Activated T-helper 17 cell treated with anti-CD3 and anti-CD28 coated beads, Interleukin-2, amount 50 U/mL, for 72 hours (primary cell): ENCODE measurements at regions not wholly inside any gene's neighbourhood (a gene's known extent, or its start where the extent isn't known, plus 50 kb on each side); places are given as distances from the start of the nearest gene placed in this dataset.

ENCODE experiments used
- ATAC-seq: fragments of 150-1000 bp; cut with Tn5 transposase; replicated peaks from 2 replicates; pipeline ENCODE4 v1.10.0; 2021; ENCODE audit warnings: mild to moderate bottlenecking, moderate library complexity
- H3K27ac Mint-ChIP-seq: one replicate; pipeline ENCODE4 v1.8.0; 2022; ENCODE audit warnings: mixed read lengths
- H3K27me3 Mint-ChIP-seq: one replicate; pipeline ENCODE4 v1.8.0; 2022; ENCODE audit warnings: mixed read lengths
- H3K36me3 Mint-ChIP-seq: one replicate; pipeline ENCODE4 v1.8.0; 2022; ENCODE audit warnings: low read depth, mild to moderate bottlenecking, mixed read lengths
- H3K4me1 Mint-ChIP-seq: one replicate; pipeline ENCODE4 v1.8.0; 2022; ENCODE audit warnings: mixed read lengths
- H3K4me3 Mint-ChIP-seq: one replicate; pipeline ENCODE4 v1.8.0; 2022; ENCODE audit warnings: mild to moderate bottlenecking, mixed read lengths
- H3K9me3 Mint-ChIP-seq: one replicate; pipeline ENCODE4 v1.8.0; 2022; ENCODE audit warnings: mixed read lengths

DNA sequence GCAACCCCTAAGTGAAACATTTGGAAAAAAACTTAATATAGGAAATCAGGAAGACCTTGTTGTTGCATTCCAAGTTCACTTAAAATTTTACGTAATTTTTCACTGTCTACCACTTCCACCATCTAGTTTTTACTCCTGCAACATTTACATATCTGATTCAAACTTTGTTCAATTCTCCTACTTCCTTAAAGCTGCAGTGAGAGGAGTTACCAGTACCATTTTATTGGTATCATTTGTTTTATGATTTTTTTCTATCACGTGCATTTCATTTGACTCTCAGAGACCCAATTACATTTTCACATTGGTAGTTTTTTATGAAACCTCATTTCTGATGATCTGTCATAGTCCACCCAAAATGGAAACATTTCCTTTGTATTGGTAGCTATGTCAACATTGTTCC, 284.9 kb upstream of the MDFIC2 start:
- no peak overlapping the region for H3K4me3 Mint-ChIP-seq
- H3K36me3 Mint-ChIP-seq, result no peaks in the 10 kb centered on the region
- no peaks in the 10 kb centered on the region for H3K4me1 Mint-ChIP-seq
- H3K9me3 Mint-ChIP-seq, result no peaks in the 10 kb centered on the region
- no peak overlapping the region for H3K27ac Mint-ChIP-seq
- no peak for ATAC-seq
- peaks cover 31% of the 10 kb centered on the region for H3K27me3 Mint-ChIP-seq

- Mint-ChIP-seq H3K4me3 (no peak overlapping the region), H3K27me3 (peaks cover 16% of the 10 kb centered on the region), H3K4me1 (no peaks in the 10 kb centered on the region), H3K9me3 (no peaks in the 10 kb centered on the region), H3K36me3 (no peaks in the 10 kb centered on the region), H3K27ac (no peak overlapping the region)
- ATAC-seq, result no peak
These were observed 271.2 kb upstream of the MDFIC2 start for GRCh38 chr3:70583682-70584081.

GRCh38 chr3:70582803-70583202, 270.4 kb upstream of the MDFIC2 start:
- no peaks in the 10 kb centered on the region for H3K9me3 Mint-ChIP-seq
- H3K27me3 Mint-ChIP-seq, result peaks cover 23% of the 10 kb centered on the region
- no peaks in the 10 kb centered on the region for H3K36me3 Mint-ChIP-seq
- H3K27ac Mint-ChIP-seq, result no peak overlapping the region
- H3K4me3 Mint-ChIP-seq, result no peak overlapping the region
- no peaks in the 10 kb centered on the region for H3K4me1 Mint-ChIP-seq
- no peak for ATAC-seq

- H3K27ac Mint-ChIP-seq, result no peak overlapping the region
These were observed 267.6 kb upstream of the MDFIC2 start for GRCh38 chr3:70580021-70580420.

DNA sequence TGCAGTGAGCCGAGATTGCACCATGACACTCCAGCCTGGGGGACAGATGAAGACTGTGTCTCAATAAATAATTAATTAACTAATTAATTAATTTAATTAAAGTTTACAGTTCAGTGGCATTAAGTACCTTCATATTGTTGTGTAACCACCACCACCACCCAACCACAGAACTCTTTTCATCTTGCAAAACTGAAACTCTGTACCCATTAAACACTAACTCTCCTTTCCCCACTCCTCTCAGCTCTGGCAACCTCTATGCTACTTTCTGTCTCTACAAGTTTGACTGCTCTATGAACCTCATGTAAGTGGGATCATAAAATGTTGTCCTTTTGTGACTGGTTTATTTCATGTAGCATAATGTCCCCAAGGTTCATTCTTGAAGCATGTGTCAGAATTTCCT, 259.3 kb upstream of the MDFIC2 start:
- Mint-ChIP-seq H3K9me3 (no peaks in the 10 kb centered on the region), H3K27me3 (peaks cover 27% of the 10 kb centered on the region), H3K4me1 (no peaks in the 10 kb centered on the region), H3K4me3 (no peak overlapping the region), H3K36me3 (no peaks in the 10 kb centered on the region), H3K27ac (no peak overlapping the region)
- no peak for ATAC-seq

More at GRCh38 chr3:70580021-70580420, 267.6 kb upstream of the MDFIC2 start:
- Mint-ChIP-seq H3K36me3 (no peaks in the 10 kb centered on the region), H3K27me3 (peaks cover 33% of the 10 kb centered on the region), H3K9me3 (no peaks in the 10 kb centered on the region), H3K4me3 (no peak overlapping the region), H3K4me1 (no peaks in the 10 kb centered on the region)
- ATAC-seq, result no peak

GRCh38 chr3:70570584-70570983, 258.1 kb upstream of the MDFIC2 start:
- Mint-ChIP-seq H3K4me3 (no peak overlapping the region), H3K27ac (no peak overlapping the region), H3K4me1 (no peaks in the 10 kb centered on the region), H3K9me3 (no peaks in the 10 kb centered on the region), H3K36me3 (no peaks in the 10 kb centered on the region), H3K27me3 (peaks cover 23% of the 10 kb centered on the region)
- ATAC-seq, result no peak

- Mint-ChIP-seq H3K36me3 (no peaks in the 10 kb centered on the region), H3K4me1 (no peaks in the 10 kb centered on the region), H3K9me3 (no peaks in the 10 kb centered on the region), H3K4me3 (no peak overlapping the region), H3K27ac (no peak overlapping the region), H3K27me3 (peaks cover 23% of the 10 kb centered on the region)
- ATAC-seq, result no peak
These were observed 256.2 kb upstream of the MDFIC2 start for GRCh38 chr3:70568626-70569025.

- Mint-ChIP-seq H3K9me3 (no peaks in the 10 kb centered on the region), H3K27me3 (peaks cover 20% of the 10 kb centered on the region), H3K27ac (no peak overlapping the region), H3K4me1 (no peaks in the 10 kb centered on the region), H3K36me3 (no peaks in the 10 kb centered on the region), H3K4me3 (no peak overlapping the region)
- ATAC-seq, result no peak
These were observed 253.4 kb upstream of the MDFIC2 start for GRCh38 chr3:70565861-70566260.

- Mint-ChIP-seq H3K4me3 (no peak overlapping the region), H3K27me3 (peaks cover 20% of the 10 kb centered on the region), H3K27ac (no peak overlapping the region), H3K9me3 (no peaks in the 10 kb centered on the region), H3K36me3 (no peaks in the 10 kb centered on the region), H3K4me1 (no peaks in the 10 kb centered on the region)
- no peak for ATAC-seq
These were observed 252.1 kb upstream of the MDFIC2 start for GRCh38 chr3:70564552-70564951.

DNA sequence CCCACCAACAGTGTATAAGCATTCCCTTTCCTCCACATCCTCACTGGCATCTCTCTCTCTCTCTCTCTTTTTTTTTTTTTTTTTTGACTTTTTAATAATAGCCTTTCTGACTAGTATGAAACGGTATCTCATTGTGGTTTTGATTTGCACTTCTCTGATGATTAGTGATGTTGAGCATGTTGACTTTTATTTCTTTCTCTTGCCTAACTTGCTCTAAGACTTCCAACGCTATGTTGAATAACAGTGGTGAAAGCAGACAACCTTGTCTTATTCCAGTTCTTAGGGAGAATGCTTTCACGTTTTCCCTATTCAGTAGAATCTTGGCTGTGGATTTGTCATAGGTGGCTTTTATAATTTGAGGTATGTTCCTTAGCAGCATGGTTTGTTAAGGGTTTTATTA, 249.4 kb upstream of the MDFIC2 start:
- Mint-ChIP-seq H3K27me3 (peaks cover 17% of the 10 kb centered on the region), H3K36me3 (no peaks in the 10 kb centered on the region), H3K4me1 (peaks cover 4% of the 10 kb centered on the region), H3K27ac (no peak overlapping the region), H3K9me3 (no peaks in the 10 kb centered on the region), H3K4me3 (no peak overlapping the region)
- no peak for ATAC-seq

- Mint-ChIP-seq H3K4me1 (peaks cover 4% of the 10 kb centered on the region), H3K4me3 (no peak overlapping the region), H3K9me3 (no peaks in the 10 kb centered on the region), H3K27me3 (peaks cover 8% of the 10 kb centered on the region), H3K36me3 (no peaks in the 10 kb centered on the region), H3K27ac (no peak overlapping the region)
- no peak for ATAC-seq
These were observed 246.5 kb upstream of the MDFIC2 start for GRCh38 chr3:70558956-70559355.

- peaks cover 2% of the 10 kb centered on the region for H3K27me3 Mint-ChIP-seq
- no peaks in the 10 kb centered on the region for H3K36me3 Mint-ChIP-seq
- H3K4me3 Mint-ChIP-seq, result no peak overlapping the region
- no peaks in the 10 kb centered on the region for H3K9me3 Mint-ChIP-seq
- no peak for ATAC-seq
- peaks cover 4% of the 10 kb centered on the region for H3K4me1 Mint-ChIP-seq
- H3K27ac Mint-ChIP-seq, result no peak overlapping the region
These were observed 245.5 kb upstream of the MDFIC2 start for GRCh38 chr3:70557976-70558375.

DNA sequence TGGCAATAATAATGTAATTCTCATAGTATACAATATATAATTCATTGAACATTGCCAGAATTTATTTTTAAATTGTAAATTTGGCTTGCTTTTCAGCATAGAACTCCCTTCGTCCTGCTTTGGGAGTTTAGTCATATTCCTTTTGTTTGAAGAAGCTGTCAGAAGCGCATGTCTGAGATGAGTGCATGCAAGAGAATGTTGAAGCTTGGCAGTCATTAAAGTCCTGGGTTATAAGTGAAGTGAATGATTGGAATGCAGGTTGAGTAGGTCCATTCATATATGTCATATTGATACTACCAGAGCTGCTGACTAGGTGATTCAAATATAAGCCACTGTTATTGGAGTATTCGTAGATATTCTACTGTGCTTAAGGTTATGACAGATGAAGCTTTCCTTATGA, 243.6 kb upstream of the MDFIC2 start:
- H3K4me1 Mint-ChIP-seq, result peaks cover 4% of the 10 kb centered on the region
- H3K4me3 Mint-ChIP-seq, result no peak overlapping the region
- H3K27me3 Mint-ChIP-seq, result no peaks in the 10 kb centered on the region
- ATAC-seq, result no peak
- no peaks in the 10 kb centered on the region for H3K9me3 Mint-ChIP-seq
- H3K27ac Mint-ChIP-seq, result no peak overlapping the region
- H3K36me3 Mint-ChIP-seq, result no peaks in the 10 kb centered on the region

DNA sequence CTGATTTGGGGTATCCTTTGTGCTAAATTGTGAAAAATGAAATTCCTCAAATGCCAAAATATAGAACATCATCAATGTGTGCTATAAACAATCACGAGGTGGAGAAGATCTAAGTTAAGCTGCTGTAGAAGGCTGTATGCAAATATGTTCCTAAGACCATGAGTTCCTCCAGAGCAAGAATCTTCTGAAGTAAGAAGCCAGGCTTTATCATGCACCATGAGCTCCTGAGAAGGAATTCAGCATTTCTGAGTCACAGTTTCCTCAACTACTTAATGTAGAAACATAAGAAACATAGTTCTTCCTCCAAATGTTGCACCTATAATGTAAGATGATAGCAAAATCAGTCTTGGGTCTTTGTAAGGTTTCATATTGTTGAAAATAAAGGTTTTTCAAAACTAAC, 241.7 kb upstream of the MDFIC2 start:
- Mint-ChIP-seq H3K27me3 (peaks cover 7% of the 10 kb centered on the region), H3K27ac (no peak overlapping the region), H3K4me1 (peaks cover 4% of the 10 kb centered on the region), H3K9me3 (no peaks in the 10 kb centered on the region), H3K36me3 (no peaks in the 10 kb centered on the region), H3K4me3 (no peak overlapping the region)
- no peak for ATAC-seq

DNA sequence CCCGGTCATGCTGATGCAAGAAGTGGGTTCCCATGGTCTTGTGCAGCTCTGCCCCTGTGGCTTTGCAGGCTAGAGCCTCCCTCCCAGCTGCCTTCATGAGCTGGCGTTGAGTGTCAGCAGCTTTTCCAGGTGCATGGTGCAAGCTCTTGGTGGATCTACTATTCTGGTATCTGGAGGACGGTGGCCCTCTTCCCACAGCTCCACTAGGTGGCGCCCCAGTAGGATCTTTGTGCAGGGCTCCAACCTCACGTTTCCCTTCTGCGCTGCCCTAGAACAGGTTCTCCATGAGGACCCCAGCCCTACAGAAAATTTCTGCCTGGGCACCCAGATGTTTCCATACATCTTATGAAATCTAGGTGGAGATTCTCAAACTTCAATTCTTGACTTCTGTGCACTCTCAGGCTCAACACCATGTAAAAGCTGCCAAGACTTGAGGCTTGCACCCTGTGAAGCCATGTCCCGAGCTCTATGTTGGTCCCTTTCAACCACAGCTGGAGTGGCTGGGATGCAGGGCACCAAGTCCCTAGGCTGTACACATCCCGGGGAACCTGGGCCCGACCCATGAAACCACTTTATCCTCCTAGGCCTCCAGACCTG, 238.4 kb upstream of the MDFIC2 start:
- H3K4me3 Mint-ChIP-seq, result no peak overlapping the region
- H3K27ac Mint-ChIP-seq, result no peak overlapping the region
- H3K27me3 Mint-ChIP-seq, result peaks cover 7% of the 10 kb centered on the region
- no peaks in the 10 kb centered on the region for H3K4me1 Mint-ChIP-seq
- no peaks in the 10 kb centered on the region for H3K9me3 Mint-ChIP-seq
- H3K36me3 Mint-ChIP-seq, result no peaks in the 10 kb centered on the region
- peak; percentile 90 for ATAC-seq

GRCh38 chr3:70546679-70547078, 234.2 kb upstream of the MDFIC2 start:
- Mint-ChIP-seq H3K27ac (no peak overlapping the region), H3K27me3 (peaks cover 7% of the 10 kb centered on the region), H3K9me3 (no peaks in the 10 kb centered on the region), H3K36me3 (no peaks in the 10 kb centered on the region), H3K4me1 (no peaks in the 10 kb centered on the region), H3K4me3 (no peak overlapping the region)
- no peak for ATAC-seq
